ENCODE measurements at regions not wholly inside any gene's neighbourhood (a gene's known extent, or its start where the extent isn't known, plus 50 kb on each side); places are given as distances from the start of the nearest gene placed in this dataset.

DNA sequence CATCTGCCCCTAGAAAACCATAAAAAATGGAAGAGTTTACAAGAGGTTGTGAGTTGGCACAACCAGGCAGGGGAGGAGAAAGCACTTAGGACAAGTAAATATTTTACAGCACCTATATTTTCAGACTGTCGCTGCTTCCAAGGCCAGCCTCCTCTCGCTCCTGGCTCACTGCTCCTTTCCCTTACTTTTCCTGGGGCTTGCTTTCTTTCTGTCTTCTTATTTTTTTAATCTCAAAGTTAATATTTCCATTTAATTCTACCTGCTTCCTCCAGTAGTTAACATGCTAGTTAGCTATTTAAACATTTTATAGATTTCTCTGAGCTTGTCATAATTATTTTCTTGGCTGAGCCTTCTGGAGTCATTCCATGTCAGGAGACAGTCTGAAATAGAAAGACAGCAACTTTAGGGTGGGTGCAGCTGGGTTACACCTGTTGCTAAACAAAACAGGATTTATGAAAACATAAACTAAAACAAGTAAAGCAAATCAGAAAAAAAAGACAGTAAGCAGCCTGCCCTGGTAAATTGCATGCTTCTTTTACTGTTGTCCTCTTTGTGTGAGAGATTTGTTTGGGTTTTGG is 330.1 kb downstream of the DLEU7 start:
- DNase-seq (peak in 2 of 4 donors; percentile 27 to 51), ATAC-seq (peak; percentile 56)
- Histone ChIP-seq H3K4me1 (peaks cover 30% of the 10 kb centered on the region), H3K36me3 (replicated peaks in 1 of 2; ENCODE audit: insufficient read depth in 1 of 2, low read depth in 2 of 2) (no peaks in the 10 kb centered on the region), H3K9me3 (no peaks in the 10 kb centered on the region), H3K4me3 (no peak overlapping the region), H3K27ac (peak overlapping the region in 3 of 4 donors; percentile 65 to 70 (median 70)), H3K27me3 (no peaks in the 10 kb centered on the region)
- no peak for TF ChIP-seq POLR2A (IDR thresholded peaks at IDR 0.05)
- TF ChIP-seq, protein P1, sequence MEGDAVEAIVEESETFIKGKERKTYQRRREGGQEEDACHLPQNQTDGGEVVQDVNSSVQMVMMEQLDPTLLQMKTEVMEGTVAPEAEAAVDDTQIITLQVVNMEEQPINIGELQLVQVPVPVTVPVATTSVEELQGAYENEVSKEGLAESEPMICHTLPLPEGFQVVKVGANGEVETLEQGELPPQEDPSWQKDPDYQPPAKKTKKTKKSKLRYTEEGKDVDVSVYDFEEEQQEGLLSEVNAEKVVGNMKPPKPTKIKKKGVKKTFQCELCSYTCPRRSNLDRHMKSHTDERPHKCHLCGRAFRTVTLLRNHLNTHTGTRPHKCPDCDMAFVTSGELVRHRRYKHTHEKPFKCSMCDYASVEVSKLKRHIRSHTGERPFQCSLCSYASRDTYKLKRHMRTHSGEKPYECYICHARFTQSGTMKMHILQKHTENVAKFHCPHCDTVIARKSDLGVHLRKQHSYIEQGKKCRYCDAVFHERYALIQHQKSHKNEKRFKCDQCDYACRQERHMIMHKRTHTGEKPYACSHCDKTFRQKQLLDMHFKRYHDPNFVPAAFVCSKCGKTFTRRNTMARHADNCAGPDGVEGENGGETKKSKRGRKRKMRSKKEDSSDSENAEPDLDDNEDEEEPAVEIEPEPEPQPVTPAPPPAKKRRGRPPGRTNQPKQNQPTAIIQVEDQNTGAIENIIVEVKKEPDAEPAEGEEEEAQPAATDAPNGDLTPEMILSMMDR (IDR thresholded peaks at IDR 0.05), result no peak
- intact Hi-C loops (cut with DNase I), result no loop called here
- 10 to 13% methylated on average over 2 of the region's 2 CpGs for WGBS, 2 donors

DNA sequence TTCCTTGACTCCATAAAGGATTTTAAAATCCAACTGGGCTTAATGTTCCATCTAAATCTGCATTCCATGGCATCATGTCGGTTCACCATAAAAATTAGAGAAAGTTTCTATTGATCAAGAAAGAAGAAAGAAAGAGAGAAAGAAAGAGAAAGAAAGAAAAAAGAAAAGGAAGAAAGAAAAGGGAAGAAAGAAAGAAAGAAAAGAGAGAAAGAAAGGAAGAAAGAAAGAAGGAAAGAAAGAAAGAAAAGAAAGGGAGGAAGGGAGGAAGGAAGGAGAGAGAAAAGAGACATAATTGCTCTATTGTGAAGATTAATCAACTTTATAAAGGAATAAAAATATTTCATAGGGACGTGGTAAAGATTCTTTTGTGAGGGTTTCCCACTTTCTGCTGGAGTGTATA is 329.2 kb downstream of the DLEU7 start:
- Histone ChIP-seq H3K9me3 (no peaks in the 10 kb centered on the region), H3K36me3 (replicated peaks in 1 of 2; ENCODE audit: insufficient read depth in 1 of 2, low read depth in 2 of 2) (no peaks in the 10 kb centered on the region), H3K4me3 (no peak overlapping the region), H3K27ac (no peak overlapping the region), H3K4me1 (peaks cover 30% of the 10 kb centered on the region), H3K27me3 (no peaks in the 10 kb centered on the region)
- TF ChIP-seq POLR2A (IDR thresholded peaks at IDR 0.05), result no peak
- TF ChIP-seq, protein P1 (IDR thresholded peaks at IDR 0.05), result no peak
- intact Hi-C loops (cut with DNase I), result no loop called here
- DNase-seq (no peak), ATAC-seq (no peak)
- 76 to 94% methylated on average over 2 of the region's 2 CpGs for WGBS, 2 donors

DNA sequence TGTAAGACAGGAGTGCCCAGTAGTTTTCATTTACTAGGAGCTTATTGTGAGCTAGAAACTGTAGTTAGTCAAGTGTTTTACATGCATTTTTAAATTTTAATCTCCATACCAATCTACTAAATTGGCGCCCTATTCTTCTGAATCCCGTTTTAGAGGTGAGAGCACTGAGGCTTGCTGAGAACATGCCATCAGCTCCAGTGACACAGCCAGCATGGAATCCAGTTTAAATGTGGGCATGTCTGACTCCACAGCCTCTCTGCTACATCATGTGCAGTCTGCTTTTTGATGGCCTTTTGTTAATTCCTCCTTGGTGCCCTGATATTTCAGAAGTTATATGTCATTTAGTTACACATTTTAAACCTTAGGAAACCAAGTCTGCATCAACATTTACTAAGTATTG is 325.4 kb downstream of the DLEU7 start:
- H3K27ac ChIP-seq, result peak overlapping the region in 1 of 4 donors; percentile 2
- no peak for DNase-seq
- no peaks in the 10 kb centered on the region for H3K27me3 ChIP-seq
- no peaks in the 10 kb centered on the region for H3K9me3 ChIP-seq
- no peak for ATAC-seq
- TF ChIP-seq, protein P1 (IDR thresholded peaks at IDR 0.05), result no peak
- TF ChIP-seq POLR2A (IDR thresholded peaks at IDR 0.05), result no peak
- no peaks in the 10 kb centered on the region for H3K36me3 ChIP-seq (replicated peaks in 1 of 2; ENCODE audit: insufficient read depth in 1 of 2, low read depth in 2 of 2)
- intact Hi-C loops (cut with DNase I), result no loop called here
- no peak overlapping the region for H3K4me3 ChIP-seq
- peaks cover 45% of the 10 kb centered on the region for H3K4me1 ChIP-seq
- 60 to 71% methylated on average over 2 of the region's 2 CpGs for WGBS, 2 donors

DNA sequence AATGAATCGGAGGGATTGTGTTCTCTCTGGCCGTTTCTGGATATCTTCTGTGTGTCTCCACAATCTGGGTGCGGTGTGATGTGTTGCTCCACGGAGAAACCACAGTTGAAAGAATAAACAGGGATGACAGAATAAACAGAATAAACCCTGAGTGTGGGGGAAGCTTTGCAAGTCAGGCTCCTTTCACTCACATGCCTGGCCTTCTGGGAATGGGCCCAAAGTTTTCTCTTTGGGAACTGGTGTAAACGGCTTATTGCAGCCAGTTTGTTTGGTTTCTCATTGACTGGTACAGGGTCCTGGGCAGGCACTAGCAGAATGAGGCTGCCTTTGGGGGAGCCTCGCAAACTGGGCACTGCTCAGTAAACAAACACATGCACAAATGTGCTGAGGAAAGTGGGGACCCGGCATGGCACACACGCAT is 324.7 kb downstream of the DLEU7 start:
- H3K36me3 ChIP-seq (replicated peaks in 1 of 2; ENCODE audit: insufficient read depth in 1 of 2, low read depth in 2 of 2), result no peaks in the 10 kb centered on the region
- intact Hi-C loops (cut with DNase I), result no loop called here
- peak overlapping the region in 2 of 4 donors; percentile 13 to 18 for H3K27ac ChIP-seq
- ATAC-seq (no peak), DNase-seq (no peak)
- TF ChIP-seq, protein P1 (IDR thresholded peaks at IDR 0.05), result no peak
- no peak for TF ChIP-seq POLR2A (IDR thresholded peaks at IDR 0.05)
- 65 to 69% methylated on average over 8 of the region's 8 CpGs for WGBS, 2 donors
- no peaks in the 10 kb centered on the region for H3K9me3 ChIP-seq
- H3K27me3 ChIP-seq, result no peaks in the 10 kb centered on the region
- H3K4me3 ChIP-seq, result no peak overlapping the region
- H3K4me1 ChIP-seq, result peaks cover 39% of the 10 kb centered on the region

DNA sequence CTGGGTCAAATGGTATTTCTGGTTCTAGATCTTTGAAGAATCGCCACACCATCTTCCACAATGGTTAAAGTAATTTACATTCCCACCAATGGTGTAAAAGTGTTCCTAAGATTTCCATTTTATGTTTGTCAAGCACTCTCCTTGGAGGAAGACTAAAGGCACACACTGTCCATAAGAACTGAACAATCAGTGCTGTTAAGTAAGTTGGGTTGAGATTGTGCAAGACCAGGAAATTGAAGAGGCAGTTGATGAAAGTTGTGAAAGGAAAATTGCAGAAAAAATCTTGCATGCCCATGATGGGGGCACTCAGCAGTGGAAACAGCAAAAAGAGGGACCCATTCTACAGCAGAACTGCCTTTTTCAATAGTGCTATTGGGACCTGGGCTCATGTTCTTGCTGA is 323.6 kb downstream of the DLEU7 start:
- intact Hi-C loops (cut with DNase I), result no loop called here
- H3K27me3 ChIP-seq, result no peaks in the 10 kb centered on the region
- H3K9me3 ChIP-seq, result no peaks in the 10 kb centered on the region
- no peak overlapping the region for H3K4me3 ChIP-seq
- 84 to 86% methylated on average over 1 of the region's 1 CpG for WGBS, 2 donors
- no peak for ATAC-seq
- H3K4me1 ChIP-seq, result peaks cover 38% of the 10 kb centered on the region
- no peak overlapping the region for H3K27ac ChIP-seq
- no peaks in the 10 kb centered on the region for H3K36me3 ChIP-seq (replicated peaks in 1 of 2; ENCODE audit: insufficient read depth in 1 of 2, low read depth in 2 of 2)
- no peak for TF ChIP-seq POLR2A (IDR thresholded peaks at IDR 0.05)
- TF ChIP-seq, protein P1 (IDR thresholded peaks at IDR 0.05), result no peak
- DNase-seq, result no peak

Data from body of pancreas (tissue), 4 donors.